Natural killer cell (primary cell): ENCODE measurements at regions not wholly inside any gene's neighbourhood (a gene's known extent, or its start where the extent isn't known, plus 50 kb on each side); places are given as distances from the start of the nearest gene placed in this dataset.

Source experiments
- ATAC-seq, 3 donors: fragments of 150-1000 bp in 2 of 3; fragments of 200-7000 bp in 1 of 3; cut with Tn5 transposase; 1 replicate in 1 of 3; 2 replicates in 2 of 3; pipeline ENCODE4 v1.10.0; 2021; ENCODE audit warnings: mild to moderate bottlenecking in 2 of 3, moderate library complexity in 2 of 3
- DNase-seq, 2 donors: peaks; one replicate each; pipeline versions ENCODE4 v3.0.0 to v3.0.0-alpha.2; 2013 to 2021; ENCODE audit warnings: mixed read lengths in 1 of 2
- H3K27ac ChIP-seq: one replicate; pipeline ENCODE4 v1.5.1; 2013; ENCODE audit warnings: mild to moderate bottlenecking, low read length
- H3K27me3 ChIP-seq: one replicate; pipeline ENCODE4 v1.6.1; 2013; ENCODE audit warnings: low read length; ENCODE audit not compliant: control insufficient read depth, insufficient read depth
- H3K36me3 ChIP-seq: one replicate; pipeline ENCODE4 v1.6.1; 2013; ENCODE audit warnings: low read length; ENCODE audit not compliant: control insufficient read depth, insufficient read depth
- H3K4me1 ChIP-seq: one replicate; pipeline ENCODE4 v1.6.1; 2013; ENCODE audit warnings: low read length; ENCODE audit not compliant: control insufficient read depth, insufficient read depth
- H3K4me3 ChIP-seq: one replicate; pipeline ENCODE4 v1.5.1; 2013; ENCODE audit warnings: low read length
- H3K9me3 ChIP-seq: one replicate; pipeline ENCODE4 v1.6.1; 2013; ENCODE audit warnings: low read length; ENCODE audit not compliant: control insufficient read depth, insufficient read depth
- H3K27ac Mint-ChIP-seq, 2 donors: one replicate each; pipeline ENCODE4 v1.8.0; 2022; ENCODE audit warnings: mild to moderate bottlenecking in 2 of 2, mixed read lengths in 2 of 2, moderate library complexity in 1 of 2
- H3K27me3 Mint-ChIP-seq, 2 donors: one replicate each; pipeline ENCODE4 v1.8.0; 2022; ENCODE audit warnings: low read depth in 2 of 2, mixed read lengths in 2 of 2
- H3K36me3 Mint-ChIP-seq: one replicate; pipeline ENCODE4 v1.8.0; 2022; ENCODE audit warnings: mixed read lengths
- H3K4me1 Mint-ChIP-seq, 2 donors: one replicate each; pipeline ENCODE4 v1.8.0; 2022; ENCODE audit warnings: mixed read lengths in 2 of 2
- H3K4me3 Mint-ChIP-seq: one replicate; pipeline ENCODE4 v1.8.0; 2022; ENCODE audit warnings: mild to moderate bottlenecking, moderate library complexity, mixed read lengths
- H3K9me3 Mint-ChIP-seq, 2 donors: one replicate each; pipeline ENCODE4 v1.8.0; 2022; ENCODE audit warnings: mixed read lengths in 2 of 2
- CTCF ChIP-seq: fragments of 200-600 bp; IDR thresholded peaks from one replicate; pipeline ENCODE4 v1.8.0; 2022; ENCODE audit warnings: antibody characterized with exemption
- WGBS: methylation state at CpG from one replicate; pipeline ENCODE4 v1.1.7; 2013; ENCODE audit warnings: missing lambda C conversion rate; ENCODE audit not compliant: insufficient coverage; 5-methylcytosine and 5-hydroxymethylcytosine counted together
- intact Hi-C: fragments of 100-400 bp; cut with micrococcal nuclease; formaldehyde crosslinking; loops from one replicate; pipeline ENCODE4 v1.14.2; 2022

- peak overlapping the region; percentile 82 for H3K4me3 Mint-ChIP-seq
- WGBS = 80% methylated on average over 4 of the region's 4 CpGs
Measured at GRCh38 chr1:101344745-101345144, 107.9 kb downstream of the S1PR1 start.

GRCh38 chr1:101346419-101346818 lies 109.6 kb downstream of the S1PR1 start:
- Mint-ChIP-seq H3K9me3 (peaks cover 7 to 9% of the 10 kb centered on the region in 2 donors), H3K27ac (peak overlapping the region; percentile 72 to 81), H3K36me3 (peaks cover 30% of the 10 kb centered on the region), H3K27me3 (no peaks in the 10 kb centered on the region), H3K4me1 (peaks cover 76 to 78% of the 10 kb centered on the region in 2 donors), H3K4me3 (peak overlapping the region; percentile 7)
- intact Hi-C loops = no loop called here
- Histone ChIP-seq H3K27me3 (no peaks in the 10 kb centered on the region), H3K36me3 (no peaks in the 10 kb centered on the region), H3K4me1 (peaks cover 8% of the 10 kb centered on the region), H3K4me3 (no peak overlapping the region), H3K9me3 (no peaks in the 10 kb centered on the region), H3K27ac (peak overlapping the region; percentile 33)
- no peak for TF ChIP-seq CTCF
- ATAC-seq (peak in 2 of 3 donors; percentile 36 to 45), DNase-seq (peak in 1 of 2 donors; percentile 11)
- WGBS = 84% methylated on average over 2 of the region's 2 CpGs

More at GRCh38 chr1:101344745-101345144, 107.9 kb downstream of the S1PR1 start:
- no peaks in the 10 kb centered on the region for H3K27me3 ChIP-seq
- H3K9me3 Mint-ChIP-seq = peaks cover 7 to 9% of the 10 kb centered on the region in 2 donors
- peaks cover 30% of the 10 kb centered on the region for H3K36me3 Mint-ChIP-seq
- no peak overlapping the region for H3K4me3 ChIP-seq
- H3K4me1 ChIP-seq = peaks cover 11% of the 10 kb centered on the region
- intact Hi-C loops = no loop called here
- DNase-seq = no peak
- peak; percentile 44 to 61 (median 50) for ATAC-seq
- peaks cover 78 to 87% of the 10 kb centered on the region in 2 donors for H3K4me1 Mint-ChIP-seq
- H3K27ac ChIP-seq = peak overlapping the region; percentile 31
- no peaks in the 10 kb centered on the region for H3K9me3 ChIP-seq
- H3K27ac Mint-ChIP-seq = peak overlapping the region; percentile 81 to 87
- H3K36me3 ChIP-seq = no peaks in the 10 kb centered on the region
- H3K27me3 Mint-ChIP-seq = no peaks in the 10 kb centered on the region
- no peak for TF ChIP-seq CTCF

GRCh38 chr1:101356013-101356412 lies 119.2 kb downstream of the S1PR1 start:
- no peak for TF ChIP-seq CTCF
- Mint-ChIP-seq H3K27me3 (no peaks in the 10 kb centered on the region), H3K4me1 (peaks cover 34% of the 10 kb centered on the region in 2 donors), H3K27ac (no peak overlapping the region), H3K4me3 (no peak overlapping the region), H3K9me3 (no peaks in the 10 kb centered on the region), H3K36me3 (no peaks in the 10 kb centered on the region)
- no peak for ATAC-seq
- Histone ChIP-seq H3K36me3 (no peaks in the 10 kb centered on the region), H3K9me3 (no peaks in the 10 kb centered on the region), H3K27me3 (no peaks in the 10 kb centered on the region), H3K4me1 (no peaks in the 10 kb centered on the region), H3K27ac (no peak overlapping the region), H3K4me3 (no peak overlapping the region)
- WGBS = no CpG with 5 or more reads among the region's 3 CpGs
- intact Hi-C loops = loop anchor here (2.0 to 5.0 kb wide), 2 partner anchors 67 to 119 kb away; partner anchors contain the start of gene S1PR1
- no peak for DNase-seq
